Activated T-cell treated with anti-CD3 and anti-CD28 coated beads, Interleukin-2, amount 50 U/mL, for 48 hours (primary cell): ENCODE measurements at regions not wholly inside any gene's neighbourhood (a gene's known extent, or its start where the extent isn't known, plus 50 kb on each side); places are given as distances from the start of the nearest gene placed in this dataset.
"Not testable (repeated sequence)": the region's sequence is repeated elsewhere in the genome, so short reads cannot be mapped to it uniquely, and the experiment has no call there.

Source experiments
- DNase-seq, 2 experiments: peaks; one replicate each; pipeline ENCODE4 v3.0.0-alpha.2; 2020

DNA sequence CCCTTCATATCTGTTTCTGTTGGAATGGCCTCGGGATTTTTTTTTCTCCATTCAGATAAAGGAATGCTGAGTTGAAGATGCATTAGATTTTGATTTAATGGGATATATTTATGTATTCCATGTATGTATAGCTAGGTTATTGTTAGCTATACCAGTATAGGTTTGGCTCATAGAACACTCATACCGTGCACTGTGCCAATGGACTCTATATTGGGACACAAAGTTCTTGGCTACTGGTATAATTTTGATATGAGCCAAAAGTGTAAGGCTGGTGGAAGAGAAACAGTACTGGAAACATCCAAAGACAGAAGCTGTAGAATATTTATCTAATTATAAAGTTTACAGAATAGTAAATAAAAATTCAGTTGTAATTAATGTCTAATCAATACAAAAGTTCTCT lies 1912.1 kb downstream of the STIM2 start:
- no peak for DNase-seq

DNA sequence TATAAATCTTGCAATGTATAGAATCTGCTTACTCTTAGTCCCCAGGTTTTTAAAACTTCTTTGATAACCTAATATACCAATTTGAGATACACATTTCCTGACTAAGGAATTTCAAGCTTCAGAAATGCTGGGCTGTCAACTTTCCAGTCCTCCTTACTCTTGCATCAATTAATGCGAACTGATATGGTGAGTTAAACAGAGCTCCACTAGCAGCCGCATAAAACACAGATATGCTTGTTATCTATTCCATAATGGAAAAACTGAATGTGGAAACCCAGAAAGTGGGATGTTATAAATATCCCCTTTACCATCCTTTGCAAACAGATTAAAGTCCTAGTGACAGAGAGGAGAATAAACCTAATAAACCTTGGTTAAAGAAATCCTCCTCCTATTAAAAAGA lies 1913.7 kb downstream of the STIM2 start:
- no peak for DNase-seq

DNA sequence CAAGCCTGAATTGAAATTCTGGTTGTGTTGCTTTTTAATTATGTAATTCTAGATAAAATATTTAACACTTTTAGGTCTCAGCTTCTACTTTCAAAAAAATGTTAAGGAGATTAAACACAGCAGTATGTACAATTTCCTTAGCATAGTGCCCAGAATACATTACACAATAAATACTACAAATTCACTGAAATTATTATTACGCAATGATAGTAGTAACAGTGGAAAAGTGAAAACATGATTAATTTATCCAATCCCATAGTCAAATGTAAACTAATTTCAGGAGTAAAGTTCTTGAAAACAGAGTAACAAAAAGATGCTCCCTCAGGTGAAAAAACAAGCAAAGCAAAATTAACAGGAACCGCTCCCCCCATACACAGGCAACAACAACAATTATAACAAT lies 1915.4 kb downstream of the STIM2 start:
- DNase-seq, result no peak

DNA sequence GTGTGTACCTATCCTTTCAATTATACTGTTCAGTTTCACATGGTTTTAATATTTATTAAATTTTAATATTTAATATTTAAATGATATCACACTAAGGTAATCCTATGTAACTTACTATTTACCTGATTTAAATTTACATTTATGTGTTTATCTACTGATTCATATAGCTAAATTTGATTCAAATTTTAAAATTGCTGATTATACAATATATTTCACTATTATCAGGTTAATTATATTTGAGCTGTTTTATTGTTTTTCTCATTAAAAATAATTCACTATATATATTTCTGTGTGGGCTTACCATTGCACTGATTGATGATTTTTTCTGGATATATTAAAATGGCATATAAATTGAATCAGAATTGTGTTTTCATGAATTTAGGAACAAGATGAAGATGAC lies 1923.5 kb downstream of the STIM2 start:
- no peak for DNase-seq

DNA sequence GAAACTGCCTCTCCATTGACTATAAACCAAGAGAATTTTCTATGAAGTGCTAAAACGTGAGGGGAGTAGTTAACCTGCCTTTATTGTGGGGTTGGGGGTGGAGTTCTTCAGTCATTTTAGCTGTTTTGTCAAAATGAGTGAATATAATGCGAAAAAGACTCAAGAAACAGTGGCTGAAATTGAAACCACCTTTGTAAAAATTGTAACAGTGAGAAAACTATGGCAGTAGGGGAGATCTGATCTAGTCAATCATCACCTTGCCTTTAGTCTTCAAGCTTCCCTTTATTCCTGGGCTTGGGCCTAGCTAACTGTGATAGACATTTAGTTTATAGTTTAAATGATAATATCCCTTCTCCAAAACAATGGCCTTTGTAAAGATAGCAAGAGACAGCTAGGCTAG lies 1927.3 kb downstream of the STIM2 start:
- DNase-seq, result no peak

DNA sequence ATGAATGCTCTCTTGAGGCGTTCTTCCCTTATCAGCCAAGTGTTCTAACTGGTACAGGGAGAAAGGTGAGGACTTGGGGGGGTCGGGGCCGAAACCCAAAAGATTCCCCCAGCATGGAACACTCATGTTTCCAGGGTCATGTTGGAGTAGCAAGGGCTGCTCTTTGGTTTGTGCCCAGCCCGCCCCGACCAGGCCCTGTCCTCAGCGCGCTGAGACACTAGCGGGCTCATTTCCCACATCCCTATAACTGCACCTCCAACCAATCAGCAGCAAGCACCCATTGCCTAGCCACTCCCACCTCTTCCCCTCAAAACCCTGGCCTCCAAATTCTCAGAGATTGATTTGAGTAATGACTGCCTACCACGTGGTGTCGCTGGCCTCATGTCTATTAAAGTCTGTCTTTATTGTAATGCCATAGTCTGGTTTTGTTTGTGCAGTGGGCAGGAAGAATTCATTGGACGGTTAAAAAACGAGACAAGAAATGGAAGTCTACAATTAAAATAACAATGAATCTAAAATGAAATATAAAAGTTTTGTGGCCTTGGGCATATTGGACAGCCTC lies 1928.4 kb downstream of the STIM2 start:
- no peak for DNase-seq

DNA sequence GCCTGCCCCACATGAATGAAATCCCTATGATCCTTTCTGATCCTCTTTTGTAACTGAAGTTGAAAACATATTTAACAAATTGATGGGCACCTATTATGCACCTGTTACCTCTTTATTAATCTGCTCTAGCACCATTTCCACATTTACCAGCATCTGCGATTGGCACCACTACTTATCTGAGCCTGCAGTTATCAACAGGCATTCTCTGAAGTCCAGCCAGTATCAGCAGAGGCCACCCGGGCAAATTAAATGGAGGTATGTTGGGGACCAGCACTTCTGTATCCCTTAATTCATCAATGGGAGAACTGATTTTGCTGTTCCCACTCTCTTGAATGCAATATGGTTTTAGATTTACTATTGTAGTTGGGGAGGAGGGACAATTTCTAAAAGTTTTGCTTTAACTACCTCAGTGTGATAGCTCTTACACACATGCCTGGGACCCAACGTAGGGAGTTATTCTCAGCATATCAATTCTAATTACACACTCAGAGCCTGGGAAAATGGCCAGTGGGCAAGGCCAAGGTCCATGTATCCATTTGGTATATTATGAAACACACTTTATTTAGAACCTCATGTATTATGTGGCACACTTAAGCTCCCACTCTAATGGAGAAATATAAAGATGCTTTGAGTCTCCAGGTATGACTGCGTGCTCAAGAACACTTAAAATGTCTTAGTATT lies 1927.1 kb upstream of the PCDH7 start:
- no peak for DNase-seq

DNA sequence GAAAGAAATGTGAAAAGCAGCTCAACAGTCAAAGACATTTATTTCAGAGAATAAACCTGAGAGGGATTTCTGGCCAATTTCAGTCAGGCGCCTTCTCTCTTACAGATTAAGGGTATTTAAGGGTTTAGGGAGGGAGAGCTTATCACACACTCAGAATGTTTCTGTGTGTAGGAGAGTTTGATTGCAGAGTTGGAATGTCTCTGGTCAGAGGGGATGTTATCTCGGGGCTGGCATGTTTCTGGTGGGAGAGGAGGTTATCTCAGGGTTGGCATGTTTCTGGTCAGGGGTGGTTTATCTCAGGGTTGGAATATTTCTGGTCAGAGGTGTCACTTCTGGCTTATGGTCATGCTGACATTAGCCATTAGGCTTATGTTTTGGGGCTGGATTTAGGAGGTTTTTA lies 1920.5 kb upstream of the PCDH7 start:
- DNase-seq, result no peak

DNA sequence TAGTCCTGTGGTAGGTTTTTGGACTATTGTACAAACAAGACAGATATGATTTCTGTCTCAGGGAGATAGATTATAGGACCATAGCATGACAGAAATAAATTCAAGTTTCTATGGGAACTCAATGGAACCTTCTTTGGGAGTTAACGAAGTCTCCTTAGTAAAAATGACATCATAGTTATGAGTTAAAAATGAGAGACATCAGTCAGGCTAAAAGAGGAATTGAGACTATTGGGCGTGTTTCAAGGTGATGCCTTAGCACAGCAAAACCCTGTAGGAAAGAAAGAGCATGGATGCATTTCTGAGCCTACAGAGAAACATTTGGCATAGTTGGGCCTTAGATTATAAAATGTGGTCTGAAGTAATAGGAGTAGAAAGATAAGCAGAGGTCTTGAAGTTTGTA lies 1909.1 kb upstream of the PCDH7 start:
- no peak for DNase-seq

DNA sequence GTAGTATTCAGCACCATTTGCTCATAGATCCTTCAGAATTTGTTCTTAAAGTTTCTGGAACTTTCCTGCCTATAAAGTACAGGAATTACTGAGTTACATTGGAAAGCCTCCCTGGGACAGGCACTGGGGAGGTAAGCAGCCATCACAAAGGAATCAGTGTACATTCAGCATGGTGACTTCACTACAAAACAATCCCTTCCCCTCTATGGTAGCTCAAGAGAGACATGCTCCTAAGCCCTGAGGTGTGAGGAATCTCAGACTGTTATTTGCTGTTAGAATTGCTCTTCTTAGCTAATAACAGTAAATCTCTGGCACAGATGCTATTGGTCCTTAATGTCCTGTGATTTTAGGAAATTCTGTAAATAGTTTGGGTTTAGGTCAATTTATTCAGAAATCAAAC lies 1898.0 kb upstream of the PCDH7 start:
- DNase-seq, result no peak

DNA sequence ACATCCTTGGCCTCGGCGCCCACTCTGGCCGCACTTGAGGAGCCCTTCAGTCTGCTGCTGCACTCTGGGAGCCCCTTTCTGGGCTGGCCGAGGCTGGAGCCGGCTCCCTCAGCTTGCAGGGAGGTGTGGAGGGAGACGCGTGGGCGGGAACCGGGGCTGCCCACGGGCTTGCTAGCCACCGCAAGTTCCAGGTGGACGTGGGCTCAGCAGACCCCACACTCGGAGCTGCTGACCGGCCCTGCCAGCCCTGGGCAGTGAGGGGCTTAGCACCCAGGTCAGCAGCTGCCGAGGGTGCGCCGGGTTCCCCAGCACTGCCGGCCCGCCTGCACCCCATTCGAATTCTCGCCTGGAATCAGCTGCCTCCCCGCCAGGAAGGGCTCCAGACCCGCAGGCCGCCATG lies 1892.3 kb upstream of the PCDH7 start:
- DNase-seq, result no peak

DNA sequence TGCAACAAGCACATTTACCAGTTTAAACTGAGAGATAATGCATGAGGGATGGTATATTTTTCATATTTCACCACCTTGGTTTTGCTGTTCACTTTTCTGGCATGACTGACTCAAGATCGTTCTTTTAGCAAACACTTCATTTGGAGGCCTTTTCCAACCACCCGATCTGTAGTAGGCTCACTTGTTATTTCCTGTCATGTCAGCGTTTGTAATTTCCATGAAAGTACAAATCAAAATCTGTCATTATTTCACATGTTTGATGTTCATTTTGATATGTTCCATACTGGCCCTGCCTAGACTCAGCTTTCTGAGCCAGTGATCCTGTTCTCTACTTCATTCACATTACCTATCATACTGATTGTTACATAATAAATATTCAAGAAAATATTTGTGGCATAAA lies 1888.3 kb upstream of the PCDH7 start:
- DNase-seq, result no peak

DNA sequence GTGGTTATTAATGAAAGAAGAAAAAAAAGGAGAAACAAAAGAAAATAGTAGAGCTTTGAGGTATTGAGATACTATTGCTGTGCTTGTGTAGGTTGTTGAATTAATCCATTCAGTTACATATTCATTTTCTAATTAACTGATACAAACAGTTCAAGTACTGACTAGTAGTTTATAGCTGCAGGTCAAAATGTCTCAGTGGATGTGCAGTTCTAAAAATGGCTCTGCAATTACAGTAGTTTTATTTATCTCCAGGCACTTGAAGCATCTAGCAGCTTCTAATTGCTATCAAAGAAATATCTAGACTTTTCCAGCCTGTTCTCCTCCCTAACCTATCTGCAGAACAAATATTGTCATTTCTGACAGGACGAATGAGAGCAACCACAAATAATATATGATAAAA lies 1887.7 kb upstream of the PCDH7 start:
- DNase-seq, result no peak

DNA sequence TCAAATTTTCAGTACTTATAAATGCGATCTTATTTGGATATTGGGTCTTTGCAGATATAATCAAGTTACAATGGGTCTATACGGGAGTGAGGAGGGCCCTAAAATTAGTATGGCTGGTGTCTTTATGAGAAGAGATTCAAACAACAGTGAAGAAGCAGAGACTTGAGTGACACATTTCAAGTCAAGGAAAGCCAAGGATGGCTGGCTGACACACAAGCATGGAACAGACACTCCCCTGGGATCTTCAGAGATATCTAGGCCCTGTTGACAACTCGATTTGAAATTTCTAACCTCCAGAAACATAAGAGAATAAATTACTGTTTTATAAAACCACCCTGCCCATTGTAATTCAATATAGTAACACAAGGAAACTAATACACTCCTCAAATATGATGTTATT lies 1886.0 kb upstream of the PCDH7 start:
- no peak for DNase-seq

DNA sequence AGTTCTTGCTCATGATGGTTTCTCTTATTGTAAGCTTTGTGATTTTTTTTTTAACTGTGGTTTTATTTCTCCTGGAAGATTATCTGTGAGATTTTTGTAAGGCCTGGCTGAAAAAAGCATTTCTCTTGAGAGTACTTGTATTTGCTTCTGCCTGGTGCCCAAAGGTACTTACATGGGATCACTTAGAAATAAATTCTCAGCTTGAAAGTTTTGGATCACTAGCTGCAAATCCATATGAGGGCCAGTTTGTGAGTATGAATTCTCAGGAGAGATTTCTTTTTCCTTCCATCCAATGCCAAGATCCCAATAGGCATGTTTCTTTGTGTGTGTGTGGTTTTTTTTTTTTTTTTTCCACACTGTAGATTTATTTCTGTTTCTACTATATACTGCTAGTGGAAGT lies 1884.7 kb upstream of the PCDH7 start:
- DNase-seq, result no peak

DNA sequence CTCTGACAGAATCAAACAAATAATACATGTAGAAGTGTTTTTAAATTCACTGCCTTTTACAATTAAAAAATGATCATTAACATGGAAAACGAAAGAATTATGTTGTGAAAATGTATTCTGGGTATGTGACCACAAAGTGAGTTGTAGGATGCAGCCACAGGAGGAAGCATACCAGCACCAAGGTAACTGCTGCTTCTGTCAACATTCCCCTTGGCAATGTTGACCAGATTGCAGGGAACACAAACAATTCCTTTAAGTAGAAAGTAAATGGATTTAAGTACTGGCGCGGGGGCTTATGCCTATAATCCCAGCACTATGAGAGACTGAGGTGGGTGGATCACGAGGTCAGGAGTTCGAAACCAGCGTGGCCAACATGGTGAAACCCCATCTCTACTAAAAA lies 1877.9 kb upstream of the PCDH7 start:
- DNase-seq, result no peak

DNA sequence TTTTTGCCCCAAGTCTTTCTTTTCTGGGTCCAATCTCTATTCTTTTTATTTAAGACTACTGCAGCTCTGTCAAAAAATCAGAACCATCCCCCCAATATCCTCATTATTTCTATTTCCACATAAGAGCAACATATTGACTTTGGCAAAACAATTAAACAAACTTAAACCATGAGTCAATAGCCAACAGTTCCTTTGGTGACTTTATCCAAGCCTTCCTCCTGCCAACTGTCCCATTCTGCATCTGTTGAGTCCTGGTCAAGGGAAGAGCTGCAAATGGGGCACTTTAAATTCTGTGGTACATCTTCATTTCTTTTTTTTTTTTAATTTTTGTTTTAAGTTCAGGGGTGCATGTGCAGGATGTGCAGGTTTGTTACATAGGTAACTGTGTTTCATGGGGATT lies 1875.0 kb upstream of the PCDH7 start:
- DNase-seq, result no peak

DNA sequence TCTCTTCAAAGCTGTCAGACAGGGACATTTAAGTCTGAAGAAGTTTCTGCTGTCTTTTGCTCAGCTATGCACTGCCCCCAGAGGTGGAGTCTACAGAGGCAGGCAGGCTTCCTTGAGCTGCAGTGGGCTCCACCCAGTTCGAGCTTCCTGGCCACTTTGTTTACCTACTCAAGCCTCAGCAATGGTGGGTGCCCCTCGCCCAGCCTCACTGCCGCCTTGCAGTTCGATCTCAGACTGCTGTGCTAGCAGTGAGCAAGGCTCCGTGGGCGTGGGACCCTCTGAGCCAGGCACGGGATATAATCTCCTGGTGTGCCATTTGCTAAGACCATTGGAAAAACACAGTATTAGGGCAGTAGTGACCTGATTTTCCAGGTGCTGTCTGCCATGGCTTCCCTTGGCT lies 1863.1 kb upstream of the PCDH7 start:
- not testable (repeated sequence) for DNase-seq

DNA sequence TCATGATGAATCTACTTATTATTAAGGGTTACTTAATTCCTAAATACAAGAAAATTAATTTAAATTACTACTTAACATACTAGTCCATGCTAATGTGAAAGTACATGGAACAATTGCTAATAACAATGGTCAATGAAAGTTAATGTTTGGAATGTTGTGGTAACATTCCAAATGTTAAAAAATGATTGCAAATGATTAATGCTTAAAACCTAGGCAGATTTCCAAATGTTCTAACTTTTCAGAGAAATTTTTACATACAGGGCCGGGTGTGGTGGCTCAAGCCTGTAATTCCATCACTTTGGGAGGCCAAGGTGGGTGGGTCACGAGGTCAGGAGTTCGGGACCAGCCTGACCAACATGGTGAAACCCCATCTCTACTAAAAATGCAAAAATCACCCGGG lies 1851.3 kb upstream of the PCDH7 start:
- no peak for DNase-seq

DNA sequence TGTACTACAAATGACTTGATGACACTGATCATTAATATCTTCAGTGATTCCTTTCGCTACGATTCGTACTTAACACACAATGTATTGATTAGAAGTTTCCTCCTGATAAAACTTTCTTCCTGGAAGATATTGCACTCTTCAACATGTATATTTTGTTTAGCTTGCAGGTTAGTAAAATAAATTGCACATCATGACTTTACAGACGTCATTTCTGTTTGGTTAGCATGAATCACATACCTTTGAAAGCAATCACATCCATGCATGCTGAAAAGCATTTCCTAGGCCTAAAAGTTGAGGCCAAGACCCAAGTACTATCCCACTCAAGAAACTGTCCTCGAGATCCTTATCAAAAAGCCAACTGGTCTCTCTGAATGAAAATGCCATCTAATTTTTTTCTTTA lies 1841.0 kb upstream of the PCDH7 start:
- DNase-seq, result no peak

DNA sequence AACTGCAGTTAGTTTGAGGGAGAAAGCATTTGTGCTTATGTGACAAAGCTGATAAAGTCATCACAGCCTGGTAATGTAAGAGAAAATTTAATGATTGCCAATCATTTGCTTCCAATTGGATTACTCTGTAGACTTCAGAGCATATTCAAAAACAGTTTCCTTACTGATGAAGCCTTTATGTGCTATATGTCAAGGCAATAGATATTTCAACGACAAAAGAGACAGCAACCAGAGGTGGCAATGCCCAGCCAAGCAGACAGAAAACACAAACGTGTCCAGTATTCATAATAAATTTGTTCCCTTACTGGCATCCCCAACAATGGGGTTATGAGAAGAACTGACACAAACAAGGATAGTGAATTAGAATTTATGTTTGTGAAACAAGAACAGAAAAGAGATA lies 1840.3 kb upstream of the PCDH7 start:
- DNase-seq, result no peak

DNA sequence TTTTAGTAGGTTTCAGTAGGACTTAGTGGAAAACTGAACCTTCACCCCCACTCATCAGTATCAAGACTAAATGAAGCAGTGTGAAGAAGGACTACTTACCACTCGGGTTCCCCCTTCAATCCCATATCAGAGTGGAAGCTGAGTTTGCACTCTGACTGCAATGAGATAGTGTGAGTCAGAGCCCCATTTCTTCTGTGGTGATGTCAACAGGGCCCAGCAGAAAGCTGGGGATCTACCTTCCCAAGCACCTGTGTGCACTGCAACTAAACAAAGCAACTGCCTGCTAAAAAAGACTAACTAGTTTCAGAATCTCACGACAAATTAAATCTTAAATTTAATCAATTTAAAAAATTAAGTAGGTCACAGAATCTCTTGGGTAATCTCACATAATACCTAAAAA lies 1837.0 kb upstream of the PCDH7 start:
- no peak for DNase-seq

DNA sequence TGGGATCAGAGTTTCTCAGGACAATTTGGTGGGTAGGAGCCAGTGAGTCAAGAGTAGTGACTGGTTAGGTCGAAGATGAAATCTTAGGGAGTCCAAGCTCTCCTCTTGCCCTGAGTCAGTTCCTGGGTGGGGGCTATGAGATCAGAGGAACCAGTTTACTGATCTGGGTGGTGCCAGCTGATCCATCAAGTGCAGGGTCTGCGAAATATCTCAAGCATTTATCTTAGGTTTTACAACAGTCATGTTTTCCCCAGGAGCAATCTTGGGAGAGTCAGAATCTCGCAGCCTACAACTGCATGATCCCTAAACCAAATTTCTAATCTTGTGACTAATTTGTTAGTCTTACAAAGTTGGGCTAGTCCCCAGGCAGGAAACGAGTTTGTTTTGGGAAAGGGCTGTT lies 1833.2 kb upstream of the PCDH7 start:
- no peak for DNase-seq

DNA sequence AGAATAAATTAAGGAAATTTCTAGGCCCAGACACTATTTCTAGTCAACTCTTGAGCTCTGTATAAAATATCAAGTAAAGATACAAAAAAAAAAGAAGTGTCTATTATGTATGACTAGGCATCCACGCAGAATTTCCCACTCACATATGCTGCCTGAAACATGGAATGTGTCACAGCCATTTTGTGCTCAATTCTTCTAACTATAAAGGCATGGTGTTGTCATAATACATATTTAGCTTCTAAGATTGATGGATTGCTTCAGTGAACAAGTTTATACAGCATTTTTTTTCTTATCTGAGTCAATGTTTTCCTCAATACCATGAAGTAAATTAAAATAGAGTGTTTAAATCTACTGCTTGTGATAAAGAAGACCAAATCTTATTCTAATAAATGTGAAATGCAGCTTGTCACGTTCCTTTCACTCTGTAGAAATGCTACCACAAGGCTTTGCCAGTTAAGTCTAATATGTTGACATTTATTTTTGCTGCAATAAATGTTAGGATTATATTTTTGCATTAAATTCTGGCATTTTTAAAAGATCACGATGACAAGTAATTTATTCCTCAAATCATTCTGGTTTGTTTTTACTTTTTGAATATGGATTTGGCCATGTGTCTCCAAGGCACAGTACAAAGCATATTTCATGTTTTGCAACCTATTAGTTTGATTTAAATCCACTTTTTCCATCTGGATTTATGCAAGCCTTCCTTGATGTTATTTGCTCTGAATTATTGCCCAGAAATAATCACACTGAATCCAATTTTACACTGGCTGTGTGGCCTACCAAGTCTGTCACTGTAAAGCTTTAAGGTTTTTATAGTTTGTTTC lies 1829.0 kb upstream of the PCDH7 start:
- no peak for DNase-seq

DNA sequence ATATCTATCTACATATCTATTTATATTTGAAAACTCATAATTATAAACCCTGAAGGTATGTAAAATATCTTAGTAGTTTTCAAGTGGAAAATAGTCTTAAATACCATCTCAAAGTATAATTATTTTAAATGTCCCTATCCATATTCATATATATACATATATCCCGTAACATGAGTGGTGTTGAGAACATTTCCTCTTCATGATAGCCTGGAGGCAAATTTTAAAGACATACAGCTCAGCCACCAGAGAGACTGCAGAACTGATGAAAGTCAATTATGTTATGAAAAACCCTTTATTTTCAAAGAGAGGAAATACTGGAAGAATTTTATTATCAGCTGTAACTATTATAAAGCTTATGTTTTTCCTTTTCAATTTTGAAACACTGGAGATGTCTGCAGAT lies 1806.7 kb upstream of the PCDH7 start:
- no peak for DNase-seq
